HG02642 (cell line): ENCODE measurements at regions not wholly inside any gene's neighbourhood (a gene's known extent, or its start where the extent isn't known, plus 50 kb on each side); places are given as distances from the start of the nearest gene placed in this dataset.
A peak's percentile ranks its signal among the peaks of the same experiment; 100 is the strongest.
"Not testable (repeated sequence)": the region's sequence is repeated elsewhere in the genome, so short reads cannot be mapped to it uniquely, and the experiment has no call there.

Experiments used
- ATAC-seq: cut with Tn5 transposase; IDR thresholded peaks from one replicate; pipeline ENCODE4 v1.9.1; 2021; ENCODE audit warnings: mild to moderate bottlenecking; ENCODE audit not compliant: unreplicated experiment, poor library complexity

DNA sequence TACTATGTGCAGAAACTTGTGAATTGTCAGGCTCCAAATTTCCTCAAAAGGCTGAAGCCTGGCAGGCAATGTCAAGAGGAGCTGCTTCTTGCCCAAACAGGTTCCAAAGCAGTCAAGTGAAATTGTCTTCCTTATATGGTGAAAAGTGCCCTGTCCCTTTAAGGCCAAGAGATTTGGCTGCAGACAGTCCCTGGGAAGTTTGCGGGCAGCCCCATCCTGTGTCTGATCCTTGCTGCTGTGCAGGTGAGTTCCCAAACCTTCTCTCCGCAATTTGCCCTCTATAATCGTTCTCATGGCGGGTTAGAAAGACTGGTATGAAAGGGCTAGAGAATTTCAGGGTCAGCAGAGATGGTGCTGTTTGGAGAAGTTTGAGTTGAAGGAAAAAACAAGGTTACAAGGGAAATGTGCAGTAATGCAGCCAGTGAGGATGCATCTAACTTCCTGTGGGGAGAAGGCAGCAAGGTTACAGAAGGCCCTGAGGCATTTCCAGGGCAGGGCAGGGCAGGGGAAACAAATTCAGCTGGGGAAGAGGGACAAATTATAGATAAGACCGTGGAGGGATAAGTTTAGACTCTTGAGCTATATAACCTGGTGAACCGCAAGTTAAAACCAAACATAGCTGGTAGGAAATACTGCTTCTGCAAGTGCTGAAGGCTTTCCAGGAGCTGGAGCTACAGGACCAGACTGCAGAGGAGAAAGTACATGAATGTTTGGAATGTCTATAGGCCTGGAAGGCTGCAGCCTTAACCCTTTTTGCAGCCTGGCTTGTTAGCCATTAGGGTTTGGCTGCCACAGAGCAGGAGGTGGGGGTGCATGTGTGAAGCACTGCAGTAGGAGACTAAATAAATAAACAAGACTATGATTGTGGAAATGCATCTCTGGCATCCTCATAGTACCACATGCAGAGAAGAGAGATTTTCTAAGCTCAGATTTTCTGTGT is 256.2 kb upstream of the IL12A start:
- ATAC-seq = no peak

DNA sequence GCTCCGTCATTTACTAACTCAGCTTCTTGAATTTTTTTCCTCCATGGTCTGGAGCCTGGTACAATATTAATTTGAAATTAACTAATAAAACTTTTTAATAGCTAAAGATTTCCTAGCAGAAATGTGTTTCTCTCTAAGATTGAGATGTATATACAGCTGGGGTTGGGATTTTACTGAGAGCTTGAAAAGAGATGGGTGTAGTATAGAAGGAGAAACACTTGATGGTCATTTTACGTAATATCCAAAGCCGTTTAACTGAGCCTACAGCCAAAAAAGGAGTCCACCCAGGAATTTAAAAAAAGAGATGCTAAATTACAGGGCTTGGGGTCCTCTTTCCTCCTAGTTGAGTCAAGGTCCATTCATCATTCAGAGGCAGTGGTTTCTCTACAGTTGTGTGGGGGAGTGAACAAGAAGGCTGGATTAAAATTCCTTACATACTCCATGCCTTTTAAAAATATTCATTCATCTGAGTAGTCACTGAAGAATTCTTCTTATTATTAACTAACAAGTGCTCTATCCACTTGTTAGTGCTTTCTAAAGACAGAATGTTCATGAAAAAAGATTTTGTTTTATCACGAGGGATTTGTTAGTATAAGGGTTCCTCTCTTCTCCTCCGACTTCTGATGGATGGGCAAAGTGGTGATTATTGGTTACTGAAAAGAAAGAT is 255.3 kb upstream of the IL12A start:
- ATAC-seq = no peak

DNA sequence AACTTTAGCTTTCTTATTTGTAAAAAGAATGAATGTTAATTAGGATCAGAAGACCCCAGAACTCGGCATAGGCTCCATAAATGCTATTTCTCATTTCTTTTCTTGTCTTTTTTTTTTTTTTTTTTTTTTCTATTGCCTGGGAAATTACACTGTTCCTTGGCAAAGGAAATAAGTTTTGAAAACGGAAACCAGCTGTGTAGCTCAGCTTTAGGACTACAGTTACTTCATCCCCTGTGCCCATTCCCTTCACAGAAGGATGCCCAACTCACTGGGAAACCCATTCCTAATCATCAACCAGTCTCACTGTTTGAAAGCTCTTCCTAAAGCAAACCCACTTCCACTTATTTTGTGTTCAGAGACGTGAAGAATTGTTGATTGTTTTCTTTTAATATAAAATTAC is 254.0 kb upstream of the IL12A start:
- ATAC-seq = no peak

DNA sequence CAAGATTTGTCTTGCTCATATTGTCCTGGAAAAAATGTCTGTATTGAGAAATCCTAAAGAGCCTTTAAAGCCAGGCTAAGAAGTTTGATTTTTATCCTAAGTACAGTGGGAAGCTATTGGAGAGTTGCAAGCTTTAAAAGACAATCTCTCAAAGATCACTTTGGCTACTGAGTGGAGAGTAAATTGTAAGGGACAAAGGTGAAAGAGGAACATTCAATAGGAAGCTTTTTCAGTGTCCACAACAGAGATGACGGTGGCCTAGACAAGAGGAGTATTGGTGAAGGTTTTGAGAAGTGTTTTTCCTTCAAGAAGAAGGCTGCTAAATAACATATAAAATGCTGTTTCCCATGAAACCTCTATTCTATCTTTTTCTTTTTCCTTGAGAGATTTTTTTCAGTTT is 249.5 kb upstream of the IL12A start:
- no peak for ATAC-seq

DNA sequence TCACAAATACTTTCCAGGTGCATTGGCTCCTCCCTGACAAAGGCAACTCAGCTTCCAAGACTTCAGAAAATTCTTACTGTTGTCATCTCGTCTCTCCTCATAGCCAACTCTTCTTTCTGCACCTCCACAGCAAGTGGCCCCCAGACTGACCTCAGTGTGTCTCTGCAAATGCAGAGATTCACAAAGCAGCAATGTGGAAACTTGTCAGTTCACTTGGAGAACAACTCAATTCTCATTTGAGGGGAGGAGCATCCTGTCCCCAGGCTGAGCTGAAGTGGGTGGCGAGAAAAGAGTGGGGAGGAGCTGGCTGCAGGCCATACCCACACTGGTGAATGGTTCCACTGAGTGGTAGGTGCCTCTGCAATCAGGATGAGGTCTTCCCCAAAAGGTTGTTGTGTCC is 248.7 kb upstream of the IL12A start:
- no peak for ATAC-seq

DNA sequence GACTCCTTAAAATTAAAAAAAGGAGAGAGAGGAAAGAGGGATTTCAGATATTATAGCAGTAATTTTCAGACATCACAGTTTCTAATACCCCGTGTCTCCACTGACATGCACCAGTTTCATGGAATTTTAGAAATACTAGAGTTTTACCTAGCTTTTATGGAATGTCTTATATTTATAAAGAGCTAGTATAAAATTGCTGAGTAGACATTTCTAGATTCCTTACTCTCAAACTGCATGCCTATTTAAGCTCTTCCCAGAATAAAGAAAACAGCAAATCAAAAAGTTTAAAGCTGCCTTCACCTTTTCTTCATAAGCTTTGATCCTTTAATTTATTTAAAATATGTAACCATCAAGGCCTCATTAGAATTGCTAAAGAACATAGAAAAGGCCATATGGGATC is 247.4 kb upstream of the IL12A start:
- ATAC-seq = no peak

DNA sequence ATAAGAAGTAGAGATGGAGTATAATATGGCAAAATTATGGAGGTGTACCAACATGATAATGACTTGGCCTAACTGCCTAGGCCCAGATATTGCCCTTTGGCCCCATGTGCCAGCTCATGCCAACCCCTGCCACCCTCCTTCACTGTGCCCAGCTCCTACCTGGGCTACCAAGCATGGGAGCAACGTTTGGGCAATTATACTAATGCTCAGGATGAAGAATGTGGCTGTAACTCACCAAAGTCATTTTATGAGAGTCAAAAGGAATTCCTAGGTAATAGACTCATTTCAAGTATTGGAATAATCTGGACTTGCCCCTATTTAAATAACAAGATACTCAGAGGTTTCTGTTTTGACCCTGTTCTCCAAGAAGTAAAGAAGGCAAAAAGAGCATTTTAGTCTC is 240.2 kb upstream of the IL12A start:
- ATAC-seq = no peak

DNA sequence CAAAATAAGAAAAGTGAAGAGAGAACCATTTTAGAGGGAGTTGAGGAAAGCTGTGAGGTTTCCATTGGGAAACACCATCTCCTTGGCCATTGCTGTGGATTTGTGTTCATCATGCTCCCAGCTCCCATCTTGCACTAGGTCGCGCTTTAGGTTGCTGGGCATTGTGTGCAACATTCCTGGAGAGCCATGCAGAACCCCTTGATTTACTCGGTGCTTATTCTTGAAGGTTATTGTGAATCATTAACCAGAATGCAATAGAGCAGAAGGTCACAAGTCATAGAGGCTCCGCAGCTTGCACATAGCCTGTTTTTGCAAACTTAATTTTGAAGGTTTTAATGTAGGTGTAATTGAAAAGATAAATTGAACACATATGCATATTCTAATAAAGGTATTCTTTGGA is 239.2 kb upstream of the IL12A start:
- ATAC-seq = no peak

DNA sequence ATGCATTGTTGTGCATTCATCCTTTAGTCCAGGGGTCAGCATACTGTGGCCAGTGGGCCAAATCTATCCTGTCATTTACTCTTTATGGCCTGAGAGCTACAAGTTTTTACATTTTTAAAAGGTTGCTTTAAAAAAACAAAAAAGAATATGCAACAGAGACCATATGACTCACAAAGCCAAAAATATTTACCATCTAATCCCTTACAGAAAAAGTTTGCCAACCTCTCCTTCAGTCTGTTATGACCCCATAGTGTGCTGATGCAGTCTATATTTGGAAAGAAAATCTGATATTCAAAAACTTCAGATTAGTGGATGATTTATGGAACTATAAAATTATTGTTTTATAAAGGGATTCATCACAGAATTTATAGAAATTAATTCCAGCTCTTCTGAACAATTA is 237.5 kb upstream of the IL12A start:
- no peak for ATAC-seq

DNA sequence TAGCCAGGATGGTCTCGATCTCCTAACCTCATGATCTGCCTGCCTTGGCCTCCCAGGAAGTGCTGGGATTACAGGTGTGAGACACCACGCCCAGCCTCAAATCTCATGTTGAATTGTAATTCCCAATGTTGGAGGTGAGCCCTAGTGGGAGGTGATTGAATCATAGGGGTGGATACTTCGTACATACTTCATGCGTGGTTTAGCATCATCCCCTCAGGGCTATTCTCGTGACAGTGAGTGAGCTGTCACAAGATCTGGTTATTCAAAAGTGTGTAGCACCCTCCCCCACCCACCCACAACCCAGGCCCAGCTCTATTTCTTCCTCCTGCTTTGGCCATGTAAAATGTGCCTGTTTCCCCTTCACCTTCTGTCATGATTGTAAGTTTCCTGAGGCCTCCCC is 236.9 kb upstream of the IL12A start:
- no peak for ATAC-seq

DNA sequence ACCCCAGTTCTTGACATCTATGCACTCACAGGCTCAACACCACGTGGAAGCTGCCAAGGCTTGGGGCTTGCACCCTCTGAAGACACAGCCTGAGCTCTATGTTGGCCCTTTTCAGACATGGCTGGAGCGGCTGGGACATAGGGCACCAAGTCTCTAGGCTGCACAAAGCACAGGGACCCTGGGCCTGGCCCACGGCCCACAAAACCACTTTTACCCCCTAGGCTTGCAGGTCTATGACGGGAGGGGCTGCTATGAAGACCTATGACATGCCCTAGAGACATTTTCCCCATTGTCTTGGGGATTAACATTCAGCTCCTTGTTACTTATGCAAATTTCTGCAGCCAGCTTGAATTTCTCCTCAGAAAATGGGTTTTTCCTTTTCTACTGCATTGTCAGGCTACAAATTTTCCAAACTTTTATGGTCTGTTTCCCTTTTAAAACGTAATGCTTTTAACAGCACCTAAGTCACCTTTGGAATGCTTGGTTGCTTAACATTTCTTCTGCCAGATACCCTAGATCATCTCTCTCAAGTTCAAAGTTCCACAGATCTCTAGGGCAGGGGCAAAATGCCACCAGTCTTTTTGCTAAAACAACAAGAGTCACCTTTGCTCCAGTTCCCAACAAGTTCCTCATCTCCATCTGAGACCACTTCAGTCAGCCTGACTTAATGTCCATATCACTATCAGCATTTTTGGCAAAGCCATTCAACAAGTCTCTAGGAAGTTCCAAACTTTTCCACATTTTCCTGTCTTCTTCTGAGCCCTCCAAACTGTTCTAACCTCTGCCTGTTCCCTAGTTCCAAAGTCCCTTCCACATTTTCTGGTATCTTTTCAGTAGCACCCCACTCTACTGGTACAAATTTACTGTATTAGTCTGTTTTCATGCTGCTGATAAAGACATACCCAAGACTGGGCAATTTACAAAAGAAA is 232.1 kb upstream of the IL12A start:
- not testable (repeated sequence) for ATAC-seq

DNA sequence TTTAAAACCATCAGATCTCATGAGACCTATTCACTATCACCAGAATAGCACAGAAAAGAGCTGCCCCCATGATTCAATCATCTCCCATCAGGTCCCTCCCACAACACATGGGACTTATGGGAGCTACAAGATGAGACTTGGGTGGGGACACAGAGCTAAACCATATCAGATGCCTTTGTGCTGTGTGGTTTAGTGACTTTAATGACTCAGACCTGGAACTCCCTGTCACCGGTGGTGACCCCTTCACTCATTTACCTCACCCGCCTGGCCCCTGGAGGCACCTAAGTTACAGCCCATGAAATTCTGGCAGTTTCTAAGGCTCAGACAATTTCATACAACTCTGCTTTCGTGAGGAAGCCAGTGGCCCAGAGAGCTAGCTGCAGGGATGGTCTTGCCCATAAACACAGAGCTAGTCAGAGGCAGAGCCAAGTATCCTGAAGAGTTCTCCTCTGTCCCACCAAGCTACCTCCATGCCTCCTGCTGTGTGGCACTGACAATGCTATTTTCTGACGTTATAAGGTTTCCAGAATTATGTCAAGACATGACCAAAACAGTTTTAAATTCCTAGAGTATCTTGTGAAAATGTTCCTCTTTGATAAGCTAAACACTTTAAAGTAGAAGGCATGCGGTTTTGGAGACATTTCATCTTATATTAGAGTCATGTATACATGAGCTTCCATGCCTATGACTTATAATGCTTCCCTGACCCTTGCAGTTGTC is 231.1 kb upstream of the IL12A start:
- no peak for ATAC-seq

DNA sequence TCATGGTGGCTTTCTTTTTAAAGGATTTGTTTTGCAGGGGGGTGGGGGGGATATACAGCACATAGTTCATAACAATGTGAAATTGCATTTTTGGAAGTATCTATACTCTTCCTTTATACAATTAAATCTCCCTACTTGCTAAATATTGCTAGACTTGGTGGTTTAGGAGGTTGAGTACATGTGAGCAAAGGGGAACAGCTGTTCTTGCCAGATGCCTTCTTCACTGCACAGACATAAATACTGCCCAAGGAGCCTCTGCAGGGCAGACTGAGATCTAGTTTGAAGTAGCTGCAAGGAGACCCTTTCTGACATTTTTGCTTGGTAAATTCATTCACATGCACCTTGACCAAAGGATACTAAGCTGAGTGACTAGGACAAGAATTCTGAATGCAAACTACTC is 228.6 kb upstream of the IL12A start:
- ATAC-seq = no peak

DNA sequence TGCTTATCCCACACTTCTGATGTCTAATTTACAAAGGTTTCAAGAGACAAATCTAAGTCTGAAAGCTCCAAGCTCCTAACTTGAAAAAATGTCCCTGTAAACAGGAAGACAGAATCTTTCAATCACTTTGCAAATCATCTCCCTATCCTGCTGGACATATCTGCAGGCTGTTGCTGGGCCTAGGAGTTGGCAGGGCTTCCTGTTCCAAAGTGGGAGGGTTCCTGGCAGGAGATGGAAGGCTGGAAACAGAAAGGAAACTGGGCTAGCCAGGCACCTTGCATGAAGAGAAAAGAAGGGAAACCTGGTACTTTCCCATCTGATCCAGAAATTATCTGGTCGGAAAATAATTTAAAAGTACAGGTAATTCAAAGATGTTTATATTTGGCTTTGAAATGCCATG is 227.3 kb upstream of the IL12A start:
- no peak for ATAC-seq

DNA sequence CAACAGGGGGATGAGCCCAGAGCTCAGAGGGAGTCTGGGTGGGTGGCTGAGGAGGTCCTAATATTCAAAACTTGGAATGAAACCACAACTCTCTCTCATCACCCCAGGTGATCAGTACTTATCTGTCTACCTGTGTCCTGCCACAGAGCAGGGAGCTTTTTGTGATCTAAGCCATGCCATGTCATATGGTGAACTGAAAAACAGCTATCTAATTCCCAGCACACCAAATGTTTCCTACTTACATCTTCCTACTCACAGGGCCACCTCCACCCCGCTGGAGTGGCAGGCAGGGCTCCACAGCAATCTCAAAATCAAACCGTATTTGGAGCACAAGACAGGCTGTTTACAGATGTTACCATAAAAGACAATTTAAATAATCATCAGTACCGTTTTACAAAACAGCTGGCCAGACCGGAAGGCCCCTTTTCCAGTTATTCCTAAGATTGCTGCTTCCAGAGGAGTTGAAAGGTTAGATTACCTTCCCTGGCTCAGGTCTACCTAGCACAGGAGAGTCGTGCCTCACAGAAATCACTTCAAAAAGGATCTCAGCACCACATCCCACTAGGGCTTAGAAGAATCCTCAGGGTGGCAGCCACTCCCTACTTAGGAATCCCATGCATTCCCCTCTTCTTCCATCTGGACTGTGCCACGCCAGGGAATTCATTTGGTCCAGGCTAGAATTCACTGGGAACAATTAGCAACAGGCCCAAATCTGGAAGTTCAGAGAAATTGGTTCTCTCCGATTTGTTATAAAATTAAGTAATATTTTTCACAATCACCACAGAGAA is 226.6 kb upstream of the IL12A start:
- no peak for ATAC-seq

DNA sequence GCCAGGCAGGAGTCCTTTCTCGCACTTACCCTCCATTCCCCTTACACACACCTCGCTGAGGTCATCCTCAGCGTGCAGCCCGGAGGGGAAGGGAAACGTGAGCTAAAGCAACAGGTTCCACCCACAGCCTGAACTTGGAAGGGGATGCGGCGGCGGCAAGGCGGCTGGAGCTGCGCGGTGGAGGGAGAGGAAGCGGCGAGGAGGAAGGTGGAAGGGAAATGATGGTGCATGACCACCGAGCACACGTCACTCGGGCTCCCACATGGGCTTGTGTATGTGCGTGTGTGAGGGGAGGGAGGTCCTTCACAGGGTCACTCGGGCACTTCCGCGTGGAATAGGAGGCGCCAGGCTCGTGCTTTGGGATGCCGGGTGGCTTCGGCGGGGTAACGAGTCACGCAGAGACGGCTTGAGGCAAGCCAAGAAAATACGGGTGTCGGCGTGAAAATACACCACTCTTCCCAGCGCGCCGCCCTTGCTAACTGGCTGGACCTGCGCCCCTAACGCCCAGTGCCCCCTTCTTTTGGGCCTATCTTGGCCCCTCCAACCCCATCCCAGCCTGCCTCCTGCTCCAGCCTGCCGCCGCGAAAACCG is 225.5 kb upstream of the IL12A start:
- ATAC-seq = peak; percentile 43

DNA sequence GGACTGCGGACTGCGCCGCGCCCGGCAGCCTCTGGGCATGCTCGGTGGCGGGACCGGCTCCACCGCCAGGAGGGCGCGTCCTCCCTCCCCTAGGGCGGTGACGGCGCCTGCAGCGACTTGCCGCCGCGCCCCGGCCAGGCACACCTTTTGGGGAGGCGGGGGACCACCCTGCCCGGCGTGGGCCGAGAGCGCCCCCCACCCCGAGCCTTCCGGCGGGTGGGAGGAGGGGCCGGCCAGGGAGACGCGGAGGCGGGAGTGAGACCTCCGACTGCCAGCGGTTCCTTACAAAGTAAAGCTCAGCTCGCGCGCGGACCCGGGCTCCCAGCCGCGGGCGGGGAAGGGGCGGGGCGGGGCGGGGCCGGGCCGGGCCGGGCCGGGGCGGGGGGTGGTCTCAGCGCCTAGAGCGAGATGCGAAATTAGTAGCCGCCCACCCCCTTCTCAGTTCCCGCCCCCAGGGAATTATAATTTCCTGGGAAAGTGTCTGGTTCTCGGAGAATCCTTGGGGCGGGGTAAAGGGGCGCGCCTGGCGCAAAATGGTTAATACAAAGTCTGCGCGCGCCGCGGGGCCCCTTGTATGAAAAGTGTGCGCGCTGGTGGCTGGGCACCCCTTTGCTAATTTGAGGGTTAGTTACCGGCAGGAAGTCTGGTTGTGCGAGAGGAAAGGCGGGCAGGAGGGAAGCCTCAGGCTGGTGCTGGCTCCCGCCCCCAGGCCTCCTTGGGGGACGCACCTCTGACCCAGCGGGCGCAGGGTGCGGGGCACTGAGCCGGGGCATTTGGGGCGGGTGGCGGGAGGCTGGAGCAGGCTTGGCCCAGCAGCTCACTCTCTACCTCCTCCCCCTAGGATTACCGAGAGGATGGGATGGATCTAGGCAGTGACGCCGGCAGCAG is 224.8 kb upstream of the IL12A start:
- peak; percentile 79 for ATAC-seq

DNA sequence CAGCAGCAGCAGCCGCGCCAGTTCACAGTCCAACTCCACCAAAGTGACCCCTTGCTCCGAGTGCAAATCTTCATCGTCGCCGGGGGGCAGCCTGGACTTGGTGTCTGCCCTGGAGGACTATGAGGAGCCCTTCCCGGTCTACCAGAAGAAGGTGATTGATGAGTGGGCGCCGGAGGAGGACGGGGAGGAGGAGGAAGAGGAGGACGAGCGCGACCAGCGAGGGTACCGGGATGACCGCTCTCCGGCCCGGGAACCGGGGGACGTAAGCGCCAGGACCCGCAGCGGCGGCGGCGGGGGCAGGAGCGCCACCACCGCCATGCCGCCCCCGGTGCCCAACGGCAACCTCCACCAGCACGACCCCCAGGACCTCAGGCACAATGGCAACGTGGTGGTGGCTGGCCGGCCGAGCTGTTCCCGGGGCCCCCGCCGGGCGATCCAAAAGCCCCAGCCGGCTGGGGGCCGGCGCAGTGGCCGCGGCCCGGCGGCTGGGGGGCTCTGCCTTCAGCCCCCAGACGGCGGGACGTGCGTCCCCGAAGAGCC is 224.1 kb upstream of the IL12A start:
- no peak for ATAC-seq
